BE2C (cell line): ENCODE measurements at regions not wholly inside any gene's neighbourhood (a gene's known extent, or its start where the extent isn't known, plus 50 kb on each side); places are given as distances from the start of the nearest gene placed in this dataset.

Source experiments
- DNase-seq: peaks from one replicate; pipeline ENCODE4 v3.0.0-alpha.2; 2020
- H3K27me3 ChIP-seq: fragments of 250-450 bp; sonication (Bioruptor Pico); 2 replicates; pipeline ENCODE4 v1.5.1; 2020; ENCODE audit warnings: mild to moderate bottlenecking
- H3K36me3 ChIP-seq: fragments of 250-450 bp; sonication (Bioruptor Pico); 2 replicates; pipeline ENCODE4 v1.5.1; 2020; ENCODE audit warnings: mild to moderate bottlenecking
- H3K4me1 ChIP-seq: fragments of 250-450 bp; sonication (Bioruptor Pico); 2 replicates; pipeline ENCODE4 v1.5.1; 2020
- H3K4me3 ChIP-seq: 2 replicates; pipeline ENCODE4 v1.5.1; 2011; ENCODE audit warnings: low read depth, low read length
- H3K9me3 ChIP-seq: fragments of 250-450 bp; sonication (Bioruptor Pico); 2 replicates; pipeline ENCODE4 v1.5.1; 2020
- TF ChIP-seq, protein P1 (sequence below): IDR thresholded peaks from 2 replicates; pipeline ENCODE4 v1.5.1; 2012; ENCODE audit warnings: mild to moderate bottlenecking, low read depth, low read length

DNA sequence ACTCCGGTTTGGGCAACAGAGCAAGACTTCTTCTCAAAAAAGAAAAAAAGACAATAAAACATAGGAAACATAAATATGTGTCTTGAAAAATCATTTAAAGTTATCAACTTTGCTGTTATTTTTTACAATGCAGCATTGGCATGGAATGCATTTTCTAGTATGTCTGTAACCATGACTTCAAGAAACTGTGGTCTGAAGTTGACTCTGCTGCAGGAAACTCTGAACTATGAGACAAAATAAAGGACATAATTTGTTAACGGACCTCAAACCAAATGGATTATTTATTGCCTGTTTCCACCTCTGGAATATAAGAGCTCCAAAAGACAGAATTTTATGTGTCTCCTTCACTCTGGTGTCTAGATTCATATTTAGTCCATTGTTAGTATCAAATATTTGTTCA is 79.1 kb downstream of the TRIB2 start:
- Histone ChIP-seq H3K4me3 (no peak overlapping the region), H3K27me3 (no peaks in the 10 kb centered on the region), H3K9me3 (no peaks in the 10 kb centered on the region), H3K4me1 (no peaks in the 10 kb centered on the region; the same call in 1 of the 2 replicates), H3K36me3 (no peaks in the 10 kb centered on the region)
- DNase-seq = no peak
- TF ChIP-seq, protein P1, sequence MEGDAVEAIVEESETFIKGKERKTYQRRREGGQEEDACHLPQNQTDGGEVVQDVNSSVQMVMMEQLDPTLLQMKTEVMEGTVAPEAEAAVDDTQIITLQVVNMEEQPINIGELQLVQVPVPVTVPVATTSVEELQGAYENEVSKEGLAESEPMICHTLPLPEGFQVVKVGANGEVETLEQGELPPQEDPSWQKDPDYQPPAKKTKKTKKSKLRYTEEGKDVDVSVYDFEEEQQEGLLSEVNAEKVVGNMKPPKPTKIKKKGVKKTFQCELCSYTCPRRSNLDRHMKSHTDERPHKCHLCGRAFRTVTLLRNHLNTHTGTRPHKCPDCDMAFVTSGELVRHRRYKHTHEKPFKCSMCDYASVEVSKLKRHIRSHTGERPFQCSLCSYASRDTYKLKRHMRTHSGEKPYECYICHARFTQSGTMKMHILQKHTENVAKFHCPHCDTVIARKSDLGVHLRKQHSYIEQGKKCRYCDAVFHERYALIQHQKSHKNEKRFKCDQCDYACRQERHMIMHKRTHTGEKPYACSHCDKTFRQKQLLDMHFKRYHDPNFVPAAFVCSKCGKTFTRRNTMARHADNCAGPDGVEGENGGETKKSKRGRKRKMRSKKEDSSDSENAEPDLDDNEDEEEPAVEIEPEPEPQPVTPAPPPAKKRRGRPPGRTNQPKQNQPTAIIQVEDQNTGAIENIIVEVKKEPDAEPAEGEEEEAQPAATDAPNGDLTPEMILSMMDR = no peak

DNA sequence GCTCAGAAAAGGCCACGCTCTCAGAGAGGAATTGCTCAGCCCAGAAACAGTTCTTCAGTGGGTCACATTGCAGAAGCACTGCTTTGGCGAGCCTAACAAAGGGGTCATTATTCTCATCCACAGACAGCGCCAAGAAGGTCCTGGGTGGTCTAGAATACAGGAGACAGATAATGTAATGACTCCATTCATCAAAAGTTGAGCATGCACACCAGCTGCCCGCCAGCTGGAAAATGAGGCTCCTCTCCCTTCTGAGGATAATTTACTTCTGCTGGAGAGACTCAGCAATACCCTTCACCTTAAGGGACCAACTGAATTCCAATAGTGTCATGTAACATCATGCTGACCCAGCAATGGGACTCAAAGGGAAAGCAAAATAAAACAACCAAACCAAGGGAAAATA is 79.9 kb downstream of the TRIB2 start:
- H3K4me3 ChIP-seq = no peak overlapping the region
- TF ChIP-seq, protein P1 = no peak
- H3K36me3 ChIP-seq = no peaks in the 10 kb centered on the region
- H3K9me3 ChIP-seq = no peaks in the 10 kb centered on the region
- no peaks in the 10 kb centered on the region for H3K27me3 ChIP-seq
- no peak for DNase-seq
- no peaks in the 10 kb centered on the region; the same call in 1 of the 2 replicates for H3K4me1 ChIP-seq

DNA sequence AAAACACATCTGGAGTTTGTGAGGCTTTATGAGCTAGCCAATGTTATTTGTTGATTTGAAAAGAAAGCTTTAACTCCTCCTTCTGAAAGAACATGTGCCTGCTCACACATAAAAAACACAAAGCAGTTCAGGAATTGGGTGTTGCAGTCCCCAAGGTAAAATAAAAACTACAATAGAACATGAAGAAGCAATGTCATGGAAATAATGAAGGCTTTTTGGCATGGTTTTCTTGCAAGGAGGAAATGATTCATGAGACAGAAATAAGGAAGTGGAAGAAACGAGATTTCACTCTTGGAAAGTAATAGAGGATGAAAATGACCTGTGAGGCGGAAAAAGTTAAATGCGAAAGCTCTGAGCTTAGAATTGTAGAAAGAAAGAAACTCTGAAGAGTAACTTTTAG is 81.1 kb downstream of the TRIB2 start:
- H3K36me3 ChIP-seq = no peaks in the 10 kb centered on the region
- H3K27me3 ChIP-seq = no peaks in the 10 kb centered on the region
- H3K4me3 ChIP-seq = no peak overlapping the region
- H3K4me1 ChIP-seq = no peaks in the 10 kb centered on the region; the same call in 1 of the 2 replicates
- no peaks in the 10 kb centered on the region for H3K9me3 ChIP-seq
- TF ChIP-seq, protein P1 = no peak
- DNase-seq = no peak

DNA sequence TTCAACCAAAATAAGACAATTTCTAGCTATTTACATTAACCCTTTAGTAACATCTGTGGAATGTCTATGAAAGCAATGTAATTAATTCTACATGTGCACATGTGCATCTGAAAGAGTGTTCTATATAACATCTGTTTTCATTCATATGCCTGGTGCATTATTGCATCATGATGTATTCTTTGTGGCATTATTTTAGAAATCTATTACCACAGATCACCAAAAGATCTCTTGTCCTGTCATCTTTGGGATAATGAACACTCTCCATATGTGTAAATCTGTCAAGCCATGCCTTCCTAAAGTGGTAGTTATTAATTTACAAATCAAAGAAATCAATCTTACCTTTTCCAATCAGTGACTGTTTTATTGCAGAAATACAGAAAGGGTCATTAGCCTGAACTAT is 86.9 kb downstream of the TRIB2 start:
- H3K9me3 ChIP-seq = no peaks in the 10 kb centered on the region
- H3K27me3 ChIP-seq = no peaks in the 10 kb centered on the region
- DNase-seq = no peak
- no peak overlapping the region for H3K4me3 ChIP-seq
- H3K36me3 ChIP-seq = no peaks in the 10 kb centered on the region
- TF ChIP-seq, protein P1 = no peak
- H3K4me1 ChIP-seq = 0 out of 2 replicates have a peak, but pooled peaks cover 5% of the 10 kb centered on the region

DNA sequence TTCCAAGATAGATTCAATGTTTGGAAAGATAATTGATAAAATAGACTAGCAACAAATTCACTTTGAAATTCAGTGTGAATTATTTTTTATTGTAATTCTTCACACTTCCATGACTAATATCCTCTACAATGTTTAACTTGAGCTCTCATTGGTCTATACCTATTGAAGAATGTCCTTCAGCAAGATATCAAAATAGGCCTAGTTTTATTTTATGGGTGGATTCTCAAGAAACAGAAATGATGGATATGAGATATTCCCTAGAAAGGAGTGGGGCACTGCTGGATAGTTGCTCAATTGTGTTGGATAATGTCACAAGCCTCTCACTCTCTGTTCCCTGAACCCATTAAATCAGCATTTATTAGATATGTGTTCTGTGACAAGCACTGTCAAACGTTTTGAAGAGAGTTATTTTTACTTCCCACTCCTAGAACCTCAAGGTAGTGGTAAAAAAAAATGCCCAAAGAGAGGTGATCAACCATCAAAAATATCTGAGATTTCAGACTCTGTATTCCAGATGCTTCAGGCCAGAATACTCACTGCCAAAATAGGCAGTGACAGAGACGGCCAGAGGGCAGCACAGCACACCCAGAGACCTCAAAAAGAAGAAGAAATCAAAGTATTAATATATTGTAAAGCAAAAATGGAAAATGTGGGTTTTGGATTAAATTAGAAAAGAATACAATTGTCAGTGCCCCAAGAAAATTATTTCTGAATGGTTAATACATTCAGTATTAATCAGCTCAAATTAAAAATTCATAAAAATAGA is 87.5 kb downstream of the TRIB2 start:
- TF ChIP-seq, protein P1 = peak; percentile 16; the same call in 1 of the 2 replicates
- Histone ChIP-seq H3K4me1 (0 out of 2 replicates have a peak, but pooled peaks cover 5% of the 10 kb centered on the region), H3K4me3 (no peak overlapping the region), H3K36me3 (no peaks in the 10 kb centered on the region), H3K27me3 (no peaks in the 10 kb centered on the region), H3K9me3 (no peaks in the 10 kb centered on the region)
- no peak for DNase-seq

DNA sequence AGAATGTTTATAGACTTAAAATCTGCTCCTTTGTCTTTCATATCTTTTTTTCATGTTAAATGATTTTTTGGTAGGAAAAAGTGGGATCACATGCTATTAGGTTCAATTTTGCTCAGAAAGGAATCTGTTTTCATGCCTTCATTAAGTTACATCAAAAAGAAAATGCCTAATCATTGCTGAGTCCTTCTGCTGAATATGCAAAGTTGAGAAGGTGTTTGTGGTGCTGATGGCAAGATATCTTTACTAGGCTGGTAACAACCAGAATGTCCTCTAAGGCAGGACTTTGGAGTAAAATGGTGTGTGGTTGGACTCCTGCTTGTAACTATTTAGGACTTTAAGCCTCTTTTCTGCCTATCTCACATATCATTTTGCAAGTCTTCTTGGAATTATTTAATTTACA is 88.3 kb downstream of the TRIB2 start:
- Histone ChIP-seq H3K4me1 (0 out of 2 replicates have a peak, but pooled peaks cover 5% of the 10 kb centered on the region), H3K27me3 (no peaks in the 10 kb centered on the region), H3K9me3 (no peaks in the 10 kb centered on the region), H3K4me3 (no peak overlapping the region), H3K36me3 (no peaks in the 10 kb centered on the region)
- no peak for DNase-seq
- TF ChIP-seq, protein P1 = no peak
